ENCODE measurements at regions not wholly inside any gene's neighbourhood (a gene's known extent, or its start where the extent isn't known, plus 50 kb on each side); places are given as distances from the start of the nearest gene placed in this dataset.

DNA sequence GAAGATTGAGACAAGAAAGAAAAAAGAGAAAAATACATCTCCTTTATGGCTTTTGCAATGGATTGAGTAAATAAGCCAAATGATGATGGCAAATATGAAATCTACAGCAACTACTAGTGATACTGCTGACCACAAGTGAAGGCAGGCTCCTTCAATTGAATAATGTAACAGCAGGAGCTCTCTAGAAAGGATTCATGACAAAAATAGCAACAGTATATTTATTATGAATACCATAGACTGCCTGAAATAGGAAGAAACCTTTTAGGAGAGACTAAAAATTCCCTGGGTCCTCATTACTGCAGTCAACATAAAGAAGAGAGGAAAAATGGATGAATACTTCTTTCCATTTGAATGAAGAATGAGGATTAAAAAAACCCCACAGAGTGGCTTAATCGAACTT lies 306.8 kb upstream of the ANXA10 start:
- TF ChIP-seq, protein P1, sequence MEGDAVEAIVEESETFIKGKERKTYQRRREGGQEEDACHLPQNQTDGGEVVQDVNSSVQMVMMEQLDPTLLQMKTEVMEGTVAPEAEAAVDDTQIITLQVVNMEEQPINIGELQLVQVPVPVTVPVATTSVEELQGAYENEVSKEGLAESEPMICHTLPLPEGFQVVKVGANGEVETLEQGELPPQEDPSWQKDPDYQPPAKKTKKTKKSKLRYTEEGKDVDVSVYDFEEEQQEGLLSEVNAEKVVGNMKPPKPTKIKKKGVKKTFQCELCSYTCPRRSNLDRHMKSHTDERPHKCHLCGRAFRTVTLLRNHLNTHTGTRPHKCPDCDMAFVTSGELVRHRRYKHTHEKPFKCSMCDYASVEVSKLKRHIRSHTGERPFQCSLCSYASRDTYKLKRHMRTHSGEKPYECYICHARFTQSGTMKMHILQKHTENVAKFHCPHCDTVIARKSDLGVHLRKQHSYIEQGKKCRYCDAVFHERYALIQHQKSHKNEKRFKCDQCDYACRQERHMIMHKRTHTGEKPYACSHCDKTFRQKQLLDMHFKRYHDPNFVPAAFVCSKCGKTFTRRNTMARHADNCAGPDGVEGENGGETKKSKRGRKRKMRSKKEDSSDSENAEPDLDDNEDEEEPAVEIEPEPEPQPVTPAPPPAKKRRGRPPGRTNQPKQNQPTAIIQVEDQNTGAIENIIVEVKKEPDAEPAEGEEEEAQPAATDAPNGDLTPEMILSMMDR (IDR thresholded peaks at IDR 0.05; ENCODE audit: insufficient read depth in 1 of 2, low read depth in 1 of 2, low read length in 1 of 2, severe bottlenecking in 1 of 2, unreplicated experiment in 1 of 2), result no peak
- Histone ChIP-seq H3K36me3 (ENCODE audit: control insufficient read depth, insufficient read depth, low read length) (no peaks in the 10 kb centered on the region), H3K4me1 (no peaks in the 10 kb centered on the region), H3K4me3 (ENCODE audit: low read depth, low read length) (no peak overlapping the region), H3K27me3 (replicated peaks; ENCODE audit: control insufficient read depth, insufficient read depth, low read length) (no peaks in the 10 kb centered on the region), H3K9me3 (no peaks in the 10 kb centered on the region)
- Mint-ChIP-seq H3K4me1 (ENCODE audit: low read depth, unreplicated experiment) (no peaks in the 10 kb centered on the region), H3K4me3 (ENCODE audit: unreplicated experiment) (no peak overlapping the region), H3K27ac (ENCODE audit: unreplicated experiment) (no peak overlapping the region), H3K9me3 (ENCODE audit: unreplicated experiment) (no peaks in the 10 kb centered on the region), H3K36me3 (ENCODE audit: insufficient read depth, unreplicated experiment) (no peaks in the 10 kb centered on the region), H3K27me3 (ENCODE audit: insufficient read depth, unreplicated experiment) (no peaks in the 10 kb centered on the region)
- ChIA-PET CTCF (no interaction called here), POLR2A (no interaction called here)
- BruUV-seq (replicated peaks), result no TSS peak
- intact Hi-C loops (cut with micrococcal nuclease; ENCODE audit: unreplicated experiment), result no loop called here
- DNase-seq, result no peak

DNA sequence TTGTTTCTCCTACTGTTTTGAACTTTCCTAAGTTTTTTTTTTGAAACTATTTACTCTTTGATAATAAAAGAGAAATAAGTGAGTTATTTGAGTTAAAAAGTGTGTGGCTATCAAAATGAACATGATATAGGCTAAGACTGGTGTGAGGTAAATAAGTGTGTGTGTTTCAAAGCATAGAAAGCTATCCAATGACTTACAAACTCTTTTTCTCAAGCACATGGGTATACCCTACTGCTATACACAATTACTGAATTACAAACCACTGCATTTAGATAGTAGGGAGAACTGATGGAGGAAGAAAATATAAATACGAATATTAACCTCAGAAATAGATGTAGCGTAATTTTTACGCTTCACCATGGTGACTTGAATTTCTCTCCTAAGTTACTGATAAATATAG lies 305.8 kb upstream of the ANXA10 start:
- no peaks in the 10 kb centered on the region for H3K9me3 Mint-ChIP-seq (ENCODE audit: unreplicated experiment)
- Histone ChIP-seq H3K4me1 (no peaks in the 10 kb centered on the region), H3K27me3 (replicated peaks; ENCODE audit: control insufficient read depth, insufficient read depth, low read length) (no peaks in the 10 kb centered on the region), H3K36me3 (ENCODE audit: control insufficient read depth, insufficient read depth, low read length) (no peaks in the 10 kb centered on the region), H3K9me3 (no peaks in the 10 kb centered on the region), H3K4me3 (ENCODE audit: low read depth, low read length) (no peak overlapping the region)
- POLR2A ChIA-PET, result no interaction called here
- no peaks in the 10 kb centered on the region for H3K4me1 Mint-ChIP-seq (ENCODE audit: low read depth, unreplicated experiment)
- no peak overlapping the region for H3K4me3 Mint-ChIP-seq (ENCODE audit: unreplicated experiment)
- no peaks in the 10 kb centered on the region for H3K27me3 Mint-ChIP-seq (ENCODE audit: insufficient read depth, unreplicated experiment)
- intact Hi-C loops (cut with micrococcal nuclease; ENCODE audit: unreplicated experiment), result no loop called here
- BruUV-seq (replicated peaks), result no TSS peak
- TF ChIP-seq, protein P1 (IDR thresholded peaks at IDR 0.05; ENCODE audit: insufficient read depth in 1 of 2, low read depth in 1 of 2, low read length in 1 of 2, severe bottlenecking in 1 of 2, unreplicated experiment in 1 of 2), result no peak
- CTCF ChIA-PET, result no interaction called here
- no peak overlapping the region for H3K27ac Mint-ChIP-seq (ENCODE audit: unreplicated experiment)
- DNase-seq, result no peak
- no peaks in the 10 kb centered on the region for H3K36me3 Mint-ChIP-seq (ENCODE audit: insufficient read depth, unreplicated experiment)

DNA sequence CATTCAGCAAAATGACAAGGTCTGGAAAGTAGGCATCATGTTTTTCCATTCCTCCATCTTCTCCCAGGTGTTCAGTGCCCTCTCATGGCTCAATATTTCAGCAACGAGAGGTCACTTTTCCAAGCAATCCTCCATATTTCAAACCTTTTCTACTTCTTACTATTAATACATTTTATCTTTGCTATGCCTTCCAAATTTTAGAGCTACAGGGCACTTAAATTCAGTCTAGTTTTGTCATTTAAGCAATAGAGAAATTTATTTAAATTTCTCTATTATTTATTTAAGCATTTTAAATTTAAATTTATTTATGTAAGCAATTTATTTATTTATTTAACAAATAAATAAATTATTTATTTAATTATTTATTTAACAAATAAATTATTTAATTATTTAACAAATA lies 305.1 kb upstream of the ANXA10 start:
- no peak overlapping the region for H3K4me3 Mint-ChIP-seq (ENCODE audit: unreplicated experiment)
- BruUV-seq (replicated peaks), result no TSS peak
- no peak overlapping the region for H3K27ac Mint-ChIP-seq (ENCODE audit: unreplicated experiment)
- no peak for DNase-seq
- Histone ChIP-seq H3K36me3 (ENCODE audit: control insufficient read depth, insufficient read depth, low read length) (no peaks in the 10 kb centered on the region), H3K4me3 (ENCODE audit: low read depth, low read length) (no peak overlapping the region), H3K4me1 (no peaks in the 10 kb centered on the region), H3K9me3 (no peaks in the 10 kb centered on the region), H3K27me3 (replicated peaks; ENCODE audit: control insufficient read depth, insufficient read depth, low read length) (no peaks in the 10 kb centered on the region)
- intact Hi-C loops (cut with micrococcal nuclease; ENCODE audit: unreplicated experiment), result no loop called here
- no peaks in the 10 kb centered on the region for H3K27me3 Mint-ChIP-seq (ENCODE audit: insufficient read depth, unreplicated experiment)
- CTCF ChIA-PET, result no interaction called here
- POLR2A ChIA-PET, result no interaction called here
- H3K9me3 Mint-ChIP-seq (ENCODE audit: unreplicated experiment), result no peaks in the 10 kb centered on the region
- H3K4me1 Mint-ChIP-seq (ENCODE audit: low read depth, unreplicated experiment), result no peaks in the 10 kb centered on the region
- TF ChIP-seq, protein P1 (IDR thresholded peaks at IDR 0.05; ENCODE audit: insufficient read depth in 1 of 2, low read depth in 1 of 2, low read length in 1 of 2, severe bottlenecking in 1 of 2, unreplicated experiment in 1 of 2), result no peak
- H3K36me3 Mint-ChIP-seq (ENCODE audit: insufficient read depth, unreplicated experiment), result no peaks in the 10 kb centered on the region

All from Caco-2 (cell line).